ENCODE measurements at regions not wholly inside any gene's neighbourhood (a gene's known extent, or its start where the extent isn't known, plus 50 kb on each side); places are given as distances from the start of the nearest gene placed in this dataset.

- H3K27ac ChIP-seq, result no peak overlapping the region
- H3K27me3 ChIP-seq (replicated peaks), result no peaks in the 10 kb centered on the region
- no peak for DNase-seq
- in situ Hi-C loops (cut with HindIII; ENCODE audit: low pct_ligation_motif_present, low sequenced_read_pairs), result no loop called here
- no peaks in the 10 kb centered on the region for H3K36me3 ChIP-seq (replicated peaks)
- TF ChIP-seq CTCF (IDR thresholded peaks at IDR 0.05; ENCODE audit: low read depth, low read length, missing control alignments), result no peak
- no peak overlapping the region for H3K4me3 ChIP-seq (ENCODE audit: low read depth, low read length)
These were observed 82.9 kb upstream of the SCAF8 start for GRCh38 chr6:154650351-154650750.

GRCh38 chr6:154651656-154652055 lies 81.6 kb upstream of the SCAF8 start:
- in situ Hi-C loops (cut with HindIII; ENCODE audit: low pct_ligation_motif_present, low sequenced_read_pairs), result no loop called here
- H3K27ac ChIP-seq, result no peak overlapping the region
- no peaks in the 10 kb centered on the region for H3K36me3 ChIP-seq (replicated peaks)
- H3K4me3 ChIP-seq (ENCODE audit: low read depth, low read length), result no peak overlapping the region
- H3K27me3 ChIP-seq (replicated peaks), result no peaks in the 10 kb centered on the region
- DNase-seq, result no peak
- no peak for TF ChIP-seq CTCF (IDR thresholded peaks at IDR 0.05; ENCODE audit: low read depth, low read length, missing control alignments)

- in situ Hi-C loops (cut with HindIII; ENCODE audit: low pct_ligation_motif_present, low sequenced_read_pairs), result no loop called here
- Histone ChIP-seq H3K27ac (peak overlapping the region; percentile 33), H3K36me3 (replicated peaks) (no peaks in the 10 kb centered on the region), H3K4me3 (ENCODE audit: low read depth, low read length) (no peak overlapping the region), H3K27me3 (replicated peaks) (no peaks in the 10 kb centered on the region)
- no peak for DNase-seq
- TF ChIP-seq CTCF (IDR thresholded peaks at IDR 0.05; ENCODE audit: low read depth, low read length, missing control alignments), result no peak
These were observed 79.8 kb upstream of the SCAF8 start for GRCh38 chr6:154653385-154653784.

GRCh38 chr6:154653853-154654252 lies 79.4 kb upstream of the SCAF8 start:
- peak overlapping the region; percentile 33 for H3K27ac ChIP-seq
- TF ChIP-seq CTCF (IDR thresholded peaks at IDR 0.05; ENCODE audit: low read depth, low read length, missing control alignments), result no peak

GRCh38 chr6:154656660-154657059 lies 76.6 kb upstream of the SCAF8 start:
- Histone ChIP-seq H3K4me3 (ENCODE audit: low read depth, low read length) (no peak overlapping the region), H3K27ac (no peak overlapping the region), H3K27me3 (replicated peaks) (no peaks in the 10 kb centered on the region), H3K36me3 (replicated peaks) (no peaks in the 10 kb centered on the region)
- in situ Hi-C loops (cut with HindIII; ENCODE audit: low pct_ligation_motif_present, low sequenced_read_pairs), result no loop called here
- no peak for DNase-seq
- TF ChIP-seq CTCF (IDR thresholded peaks at IDR 0.05; ENCODE audit: low read depth, low read length, missing control alignments), result no peak

More at GRCh38 chr6:154653853-154654252, 79.4 kb upstream of the SCAF8 start:
- H3K36me3 ChIP-seq (replicated peaks), result no peaks in the 10 kb centered on the region
- in situ Hi-C loops (cut with HindIII; ENCODE audit: low pct_ligation_motif_present, low sequenced_read_pairs), result no loop called here
- DNase-seq, result peak; percentile 89
- no peak overlapping the region for H3K4me3 ChIP-seq (ENCODE audit: low read depth, low read length)
- H3K27me3 ChIP-seq (replicated peaks), result no peaks in the 10 kb centered on the region

- TF ChIP-seq CTCF (IDR thresholded peaks at IDR 0.05; ENCODE audit: low read depth, low read length, missing control alignments), result peak; percentile 2
- no peak overlapping the region for H3K4me3 ChIP-seq (ENCODE audit: low read depth, low read length)
- in situ Hi-C loops (cut with HindIII; ENCODE audit: low pct_ligation_motif_present, low sequenced_read_pairs), result no loop called here
- H3K27ac ChIP-seq, result no peak overlapping the region
- no peak for DNase-seq
- no peaks in the 10 kb centered on the region for H3K36me3 ChIP-seq (replicated peaks)
- no peaks in the 10 kb centered on the region for H3K27me3 ChIP-seq (replicated peaks)
These were observed 71.4 kb upstream of the SCAF8 start for GRCh38 chr6:154661768-154662167.

Data from brain microvascular endothelial cell (primary cell).